Stomach (tissue), 8 donors: ENCODE measurements at regions not wholly inside any gene's neighbourhood (a gene's known extent, or its start where the extent isn't known, plus 50 kb on each side); places are given as distances from the start of the nearest gene placed in this dataset.

Source experiments
- DNase-seq, 2 donors: peaks; one replicate each; pipeline versions ENCODE4 v3.0.0 to v3.0.0-alpha.2; 2013 to 2019
- H3K27ac ChIP-seq, 5 donors: fragments of 200-600 bp in 4 of 5; sonication (generic) in 4 of 5; one replicate each; pipeline ENCODE4 v1.5.1; 2013 to 2019; ENCODE audit warnings: mild to moderate bottlenecking in 1 of 5, moderate library complexity in 1 of 5
- H3K27me3 ChIP-seq, 3 donors: fragments of 200-600 bp; sonication (generic); one replicate each; pipeline ENCODE4 v1.5.1; 2017 to 2019; ENCODE audit warnings: mixed run types in 1 of 3
- H3K36me3 ChIP-seq, 4 donors: fragments of 200-600 bp; sonication (generic); 1 replicate in 3 of 4; 2 replicates in 1 of 4; pipeline ENCODE4 v1.5.1; 2016 to 2019
- H3K4me1 ChIP-seq, 4 donors: fragments of 200-600 bp; sonication (generic); one replicate each; pipeline ENCODE4 v1.5.1; 2016 to 2019
- H3K4me3 ChIP-seq, 4 donors: fragments of 200-600 bp; sonication (generic) in 3 of 4; one replicate each; pipeline ENCODE4 v1.5.1; 2016 to 2019; ENCODE audit warnings: mild to moderate bottlenecking in 1 of 4
- H3K9me3 ChIP-seq, 4 donors: fragments of 200-600 bp; sonication (generic); one replicate each; pipeline ENCODE4 v1.5.1; 2016 to 2019
- CTCF ChIP-seq, 7 experiments: fragments of 450-650 bp in 4 of 7; fragments of 200-600 bp in 3 of 7; sonication (generic) in 3 of 7; IDR thresholded peaks; one replicate each; pipeline ENCODE4 v1.5.1; 2016 to 2019; ENCODE audit warnings: antibody characterized with exemption in 7 of 7, control low read depth in 2 of 7, mild to moderate bottlenecking in 1 of 7
- EP300 ChIP-seq: sonication (generic); formaldehyde crosslinking; IDR thresholded peaks from one replicate; pipeline ENCODE4 v1.6.1; 2017; ENCODE audit warnings: antibody characterized with exemption
- POLR2A ChIP-seq, 4 donors: fragments of 450-650 bp; IDR thresholded peaks; one replicate each; pipeline ENCODE4 v1.6.1; 2016; ENCODE audit warnings: antibody characterized with exemption in 4 of 4, control low read depth in 2 of 4, mild to moderate bottlenecking in 1 of 4, moderate library complexity in 1 of 4
- POLR2AphosphoS5 ChIP-seq, 3 donors: sonication (generic); formaldehyde crosslinking; IDR thresholded peaks; one replicate each; pipeline ENCODE4 v1.6.1; 2016; ENCODE audit warnings: antibody characterized with exemption in 3 of 3
- WGBS, 5 donors: extraction: QIAGEN DNeasy Blood & Tissue Kit in 3 of 5; methylation state at CpG; one replicate each; pipeline versions ENCODE4 v1.1.5 to v1.1.7; 2013 to 2018; 5-methylcytosine and 5-hydroxymethylcytosine counted together
- intact Hi-C: fragments of 100-400 bp; cut with DNase I; formaldehyde crosslinking; loops from one replicate; pipeline ENCODE4 v1.15.1; 2023; ENCODE audit warnings: low total_unique reads
- donor health status: healthy with polysubstance abuse.
- donor health status: Bipolar disorder and iron deficiency.
- donor health status: healthy.

DNA sequence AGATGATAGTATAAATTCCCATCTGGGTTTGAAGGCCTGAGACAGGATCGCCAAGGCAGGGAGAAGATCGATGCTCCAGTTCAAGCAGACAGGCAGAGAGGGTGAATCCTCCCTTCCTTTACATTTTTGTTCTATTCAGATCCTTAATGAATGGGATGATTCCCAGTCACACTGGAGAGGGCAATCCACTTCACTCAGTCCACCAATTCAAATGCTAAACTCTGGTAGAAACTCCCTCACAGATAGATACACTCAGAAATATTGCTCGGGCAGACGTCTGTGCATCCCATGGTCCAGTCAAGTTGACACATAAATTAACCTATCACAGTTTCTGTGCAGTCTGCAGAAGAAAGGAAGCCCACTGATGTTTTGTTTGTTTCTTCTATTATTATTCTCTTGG lies 193.1 kb upstream of the ZNF462 start:
- H3K4me1 ChIP-seq, result no peaks in the 10 kb centered on the region
- no peak overlapping the region for H3K27ac ChIP-seq
- no peaks in the 10 kb centered on the region for H3K9me3 ChIP-seq
- no peak for DNase-seq
- intact Hi-C loops, result no loop called here
- H3K36me3 ChIP-seq, result no peaks in the 10 kb centered on the region
- WGBS, 5 donors, result 87 to 96% (median 94%) methylated on average over 4 of the region's 4 CpGs
- H3K4me3 ChIP-seq, result no peak overlapping the region
- H3K27me3 ChIP-seq, result no peaks in the 10 kb centered on the region
- TF ChIP-seq POLR2A (IDR thresholded peaks at IDR 0.05), result no peak
- TF ChIP-seq CTCF (IDR thresholded peaks at IDR 0.05), result no peak
- no peak for TF ChIP-seq POLR2AphosphoS5 (IDR thresholded peaks at IDR 0.05)
- TF ChIP-seq EP300, result no peak

GRCh38 chr9:106670418-106670817 lies 192.5 kb upstream of the ZNF462 start:
- WGBS, 5 donors, result 41 to 61% (median 51%) methylated on average over 2 of the region's 2 CpGs
- no peak overlapping the region for H3K4me3 ChIP-seq
- intact Hi-C loops, result no loop called here

DNA sequence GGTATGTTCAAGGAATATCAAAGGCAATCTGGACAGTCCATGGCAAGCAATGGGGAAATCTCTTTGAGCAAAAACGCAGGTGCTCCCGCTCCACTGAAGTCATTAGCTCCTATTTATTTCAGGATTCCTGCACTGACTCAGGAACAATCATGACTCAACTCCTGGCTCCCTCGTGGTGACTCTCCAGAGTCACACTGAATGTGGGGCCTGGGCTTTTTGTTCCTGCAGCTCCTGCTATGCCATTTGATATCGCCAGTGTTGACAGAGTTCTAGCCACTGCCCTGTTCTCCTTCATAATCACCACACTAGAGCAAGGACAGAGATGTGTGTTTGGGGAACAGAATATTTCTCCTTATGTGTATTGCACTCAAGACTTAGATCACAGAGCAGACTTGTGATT lies 187.2 kb upstream of the ZNF462 start:
- intact Hi-C loops, result no loop called here
- TF ChIP-seq POLR2AphosphoS5 (IDR thresholded peaks at IDR 0.05) (no peak), EP300 (no peak), POLR2A (IDR thresholded peaks at IDR 0.05) (no peak), CTCF (IDR thresholded peaks at IDR 0.05) (no peak)
- H3K36me3 ChIP-seq, result no peaks in the 10 kb centered on the region
- no peak overlapping the region for H3K4me3 ChIP-seq
- H3K9me3 ChIP-seq, result no peaks in the 10 kb centered on the region
- H3K4me1 ChIP-seq, result no peaks in the 10 kb centered on the region
- H3K27ac ChIP-seq, result no peak overlapping the region
- 62 to 79% (median 75%) methylated on average over 4 of the region's 4 CpGs for WGBS, 5 donors
- DNase-seq, result peak in 1 of 2 donors; percentile 8
- no peaks in the 10 kb centered on the region for H3K27me3 ChIP-seq

More at GRCh38 chr9:106670418-106670817, 192.5 kb upstream of the ZNF462 start:
- no peak overlapping the region for H3K27ac ChIP-seq
- peak in 1 of 2 donors; percentile 26 for DNase-seq
- H3K9me3 ChIP-seq, result no peaks in the 10 kb centered on the region
- H3K27me3 ChIP-seq, result no peaks in the 10 kb centered on the region
- no peak for TF ChIP-seq POLR2A (IDR thresholded peaks at IDR 0.05)
- no peak for TF ChIP-seq POLR2AphosphoS5 (IDR thresholded peaks at IDR 0.05)
- TF ChIP-seq EP300, result no peak
- H3K4me1 ChIP-seq, result no peaks in the 10 kb centered on the region
- no peaks in the 10 kb centered on the region for H3K36me3 ChIP-seq

- Histone ChIP-seq H3K27me3 (no peaks in the 10 kb centered on the region), H3K36me3 (no peaks in the 10 kb centered on the region), H3K4me3 (no peak overlapping the region), H3K4me1 (no peaks in the 10 kb centered on the region), H3K9me3 (no peaks in the 10 kb centered on the region), H3K27ac (no peak overlapping the region)
- DNase-seq, result no peak
- TF ChIP-seq POLR2A (IDR thresholded peaks at IDR 0.05) (no peak), EP300 (no peak), CTCF (IDR thresholded peaks at IDR 0.05) (no peak), POLR2AphosphoS5 (IDR thresholded peaks at IDR 0.05) (no peak)
- WGBS, 5 donors, result 89 to 98% (median 94%) methylated on average over 5 of the region's 5 CpGs
- intact Hi-C loops, result no loop called here
Observed at GRCh38 chr9:106677374-106677773, 185.6 kb upstream of the ZNF462 start.

GRCh38 chr9:106677830-106678229 lies 185.1 kb upstream of the ZNF462 start:
- DNase-seq, result no peak
- H3K36me3 ChIP-seq, result no peaks in the 10 kb centered on the region
- WGBS, 5 donors, result 67 to 79% (median 77%) methylated on average over 4 of the region's 4 CpGs
- TF ChIP-seq POLR2AphosphoS5 (IDR thresholded peaks at IDR 0.05), result no peak
- no peak for TF ChIP-seq EP300
- TF ChIP-seq POLR2A (IDR thresholded peaks at IDR 0.05), result no peak
- TF ChIP-seq CTCF (IDR thresholded peaks at IDR 0.05), result no peak
- H3K4me1 ChIP-seq, result no peaks in the 10 kb centered on the region
- no peaks in the 10 kb centered on the region for H3K27me3 ChIP-seq
- no peak overlapping the region for H3K4me3 ChIP-seq
- H3K27ac ChIP-seq, result no peak overlapping the region
- no peaks in the 10 kb centered on the region for H3K9me3 ChIP-seq
- intact Hi-C loops, result no loop called here
